ENCODE measurements at regions not wholly inside any gene's neighbourhood (a gene's known extent, or its start where the extent isn't known, plus 50 kb on each side); places are given as distances from the start of the nearest gene placed in this dataset.

DNA sequence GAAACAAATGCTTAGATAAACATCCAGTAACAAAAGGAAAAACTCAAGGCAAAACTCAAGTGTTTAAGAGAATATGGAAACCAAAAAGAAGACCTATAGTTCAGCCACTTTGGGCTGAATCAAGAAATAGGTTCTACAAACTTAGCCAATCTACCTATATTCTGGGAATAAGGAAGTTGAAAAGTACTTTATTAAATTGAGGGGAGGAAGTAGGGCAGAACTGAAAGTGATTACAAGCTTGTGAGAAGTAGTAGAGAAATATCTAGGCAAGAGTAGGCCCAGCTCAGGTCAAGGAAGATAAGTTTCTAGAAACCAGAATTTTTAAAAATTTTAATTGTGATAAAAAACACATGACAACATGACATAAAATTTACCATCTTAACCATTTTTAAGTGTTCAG, 384.8 kb upstream of the PCSK5 start:
- H3K27ac ChIP-seq (ENCODE audit: low read depth in 1 of 2, low read length in 2 of 2) = no peak overlapping the region
- no peak overlapping the region for H3K4me3 ChIP-seq (ENCODE audit: low read depth in 1 of 3, low read length in 3 of 3)
- TF ChIP-seq, protein P1, sequence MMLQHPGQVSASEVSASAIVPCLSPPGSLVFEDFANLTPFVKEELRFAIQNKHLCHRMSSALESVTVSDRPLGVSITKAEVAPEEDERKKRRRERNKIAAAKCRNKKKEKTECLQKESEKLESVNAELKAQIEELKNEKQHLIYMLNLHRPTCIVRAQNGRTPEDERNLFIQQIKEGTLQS (IDR thresholded peaks at IDR 0.05) = no peak
- no peak for TF ChIP-seq ZBTB33 (IDR thresholded peaks at IDR 0.05)
- TF ChIP-seq, protein P2, sequence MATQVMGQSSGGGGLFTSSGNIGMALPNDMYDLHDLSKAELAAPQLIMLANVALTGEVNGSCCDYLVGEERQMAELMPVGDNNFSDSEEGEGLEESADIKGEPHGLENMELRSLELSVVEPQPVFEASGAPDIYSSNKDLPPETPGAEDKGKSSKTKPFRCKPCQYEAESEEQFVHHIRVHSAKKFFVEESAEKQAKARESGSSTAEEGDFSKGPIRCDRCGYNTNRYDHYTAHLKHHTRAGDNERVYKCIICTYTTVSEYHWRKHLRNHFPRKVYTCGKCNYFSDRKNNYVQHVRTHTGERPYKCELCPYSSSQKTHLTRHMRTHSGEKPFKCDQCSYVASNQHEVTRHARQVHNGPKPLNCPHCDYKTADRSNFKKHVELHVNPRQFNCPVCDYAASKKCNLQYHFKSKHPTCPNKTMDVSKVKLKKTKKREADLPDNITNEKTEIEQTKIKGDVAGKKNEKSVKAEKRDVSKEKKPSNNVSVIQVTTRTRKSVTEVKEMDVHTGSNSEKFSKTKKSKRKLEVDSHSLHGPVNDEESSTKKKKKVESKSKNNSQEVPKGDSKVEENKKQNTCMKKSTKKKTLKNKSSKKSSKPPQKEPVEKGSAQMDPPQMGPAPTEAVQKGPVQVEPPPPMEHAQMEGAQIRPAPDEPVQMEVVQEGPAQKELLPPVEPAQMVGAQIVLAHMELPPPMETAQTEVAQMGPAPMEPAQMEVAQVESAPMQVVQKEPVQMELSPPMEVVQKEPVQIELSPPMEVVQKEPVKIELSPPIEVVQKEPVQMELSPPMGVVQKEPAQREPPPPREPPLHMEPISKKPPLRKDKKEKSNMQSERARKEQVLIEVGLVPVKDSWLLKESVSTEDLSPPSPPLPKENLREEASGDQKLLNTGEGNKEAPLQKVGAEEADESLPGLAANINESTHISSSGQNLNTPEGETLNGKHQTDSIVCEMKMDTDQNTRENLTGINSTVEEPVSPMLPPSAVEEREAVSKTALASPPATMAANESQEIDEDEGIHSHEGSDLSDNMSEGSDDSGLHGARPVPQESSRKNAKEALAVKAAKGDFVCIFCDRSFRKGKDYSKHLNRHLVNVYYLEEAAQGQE (IDR thresholded peaks at IDR 0.05) = no peak
- TF ChIP-seq EGR1 (IDR thresholded peaks at IDR 0.05; ENCODE audit: low read depth in 2 of 2) = no peak
- no peak for TF ChIP-seq SP1 (IDR thresholded peaks at IDR 0.05)
- TF ChIP-seq FOXA2 (IDR thresholded peaks at IDR 0.05) = no peak
- no peak for TF ChIP-seq NR2F2 (IDR thresholded peaks at IDR 0.05)
- no peak for TF ChIP-seq YY1 (IDR thresholded peaks at IDR 0.05)
- TF ChIP-seq, protein P3, sequence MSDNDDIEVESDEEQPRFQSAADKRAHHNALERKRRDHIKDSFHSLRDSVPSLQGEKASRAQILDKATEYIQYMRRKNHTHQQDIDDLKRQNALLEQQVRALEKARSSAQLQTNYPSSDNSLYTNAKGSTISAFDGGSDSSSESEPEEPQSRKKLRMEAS (IDR thresholded peaks at IDR 0.05) = no peak
- TF ChIP-seq TAF1 (conservative IDR thresholded peaks at IDR 0.05) = no peak
- no peak for TF ChIP-seq CTCF (IDR thresholded peaks at IDR 0.05; ENCODE audit: low read depth, low read length, missing input control)
- TF ChIP-seq RXRA (IDR thresholded peaks at IDR 0.05) = no peak
- no peak for TF ChIP-seq JUND (IDR thresholded peaks at IDR 0.05)
- TF ChIP-seq FOXA1 (IDR thresholded peaks at IDR 0.05) = no peak
- TF ChIP-seq GABPA (IDR thresholded peaks at IDR 0.05 in 1 of 2, conservative IDR thresholded peaks at IDR 0.05 in 1 of 2) = no peak
- TF ChIP-seq HNF4A (conservative IDR thresholded peaks at IDR 0.05) = no peak

GRCh38 chr9:75529463-75529862, 361.0 kb upstream of the PCSK5 start:
- DNase-seq (ENCODE audit: low spot score) = no peak

More for the DNA sequence above, 384.8 kb upstream of the PCSK5 start:
- Histone ChIP-seq H3K4me1 (ENCODE audit: control insufficient read depth in 4 of 4, insufficient read depth in 4 of 4, low read length in 3 of 4) (no peaks in the 10 kb centered on the region), H3K9me3 (ENCODE audit: control insufficient read depth in 4 of 4, low read length in 3 of 4) (peaks cover 0 to 3% (median 0%) of the 10 kb centered on the region in 4 donors), H3K36me3 (ENCODE audit: control insufficient read depth in 4 of 4, insufficient read depth in 3 of 4, low read depth in 1 of 4, low read length in 3 of 4) (no peaks in the 10 kb centered on the region), H3K27me3 (ENCODE audit: control insufficient read depth in 4 of 4, insufficient read depth in 4 of 4, low read length in 3 of 4) (no peaks in the 10 kb centered on the region), H3K9ac (ENCODE audit: low read depth in 1 of 2, low read length in 2 of 2) (no peak overlapping the region)
- no peak for DNase-seq (ENCODE audit: low spot score)

More at GRCh38 chr9:75529463-75529862, 361.0 kb upstream of the PCSK5 start:
- TF ChIP-seq JUND (IDR thresholded peaks at IDR 0.05) (no peak), HNF4G (IDR thresholded peaks at IDR 0.05) (no peak), ZBTB33 (IDR thresholded peaks at IDR 0.05) (no peak), RXRA (IDR thresholded peaks at IDR 0.05) (no peak), FOXA2 (IDR thresholded peaks at IDR 0.05) (no peak), EGR1 (IDR thresholded peaks at IDR 0.05; ENCODE audit: low read depth in 2 of 2) (no peak), FOXA1 (IDR thresholded peaks at IDR 0.05) (no peak), RAD21 (IDR thresholded peaks at IDR 0.05) (no peak), YY1 (IDR thresholded peaks at IDR 0.05) (no peak)
- TF ChIP-seq, protein P3 (IDR thresholded peaks at IDR 0.05) = no peak
- TF ChIP-seq, protein P1 (IDR thresholded peaks at IDR 0.05) = no peak
- Histone ChIP-seq H3K9me3 (ENCODE audit: control insufficient read depth in 4 of 4, low read length in 3 of 4) (no peaks in the 10 kb centered on the region), H3K9ac (ENCODE audit: low read depth in 1 of 2, low read length in 2 of 2) (no peak overlapping the region), H3K27ac (ENCODE audit: low read depth in 1 of 2, low read length in 2 of 2) (no peak overlapping the region), H3K4me3 (ENCODE audit: low read depth in 1 of 3, low read length in 3 of 3) (no peak overlapping the region), H3K36me3 (ENCODE audit: control insufficient read depth in 4 of 4, insufficient read depth in 3 of 4, low read depth in 1 of 4, low read length in 3 of 4) (no peaks in the 10 kb centered on the region), H3K27me3 (ENCODE audit: control insufficient read depth in 4 of 4, insufficient read depth in 4 of 4, low read length in 3 of 4) (no peaks in the 10 kb centered on the region), H3K4me1 (ENCODE audit: control insufficient read depth in 4 of 4, insufficient read depth in 4 of 4, low read length in 3 of 4) (no peaks in the 10 kb centered on the region)

All from liver (tissue), 7 donors.